Activated CD4-positive, alpha-beta T cell treated with anti-CD3 and anti-CD28 coated beads for 24 hours (primary cell): ENCODE measurements at regions not wholly inside any gene's neighbourhood (a gene's known extent, or its start where the extent isn't known, plus 50 kb on each side); places are given as distances from the start of the nearest gene placed in this dataset.

Experiments used
- DNase-seq, 2 donors: peaks; one replicate each; pipeline ENCODE4 v3.0.0-alpha.2; 2020; ENCODE audit warnings: low read depth in 2 of 2

DNA sequence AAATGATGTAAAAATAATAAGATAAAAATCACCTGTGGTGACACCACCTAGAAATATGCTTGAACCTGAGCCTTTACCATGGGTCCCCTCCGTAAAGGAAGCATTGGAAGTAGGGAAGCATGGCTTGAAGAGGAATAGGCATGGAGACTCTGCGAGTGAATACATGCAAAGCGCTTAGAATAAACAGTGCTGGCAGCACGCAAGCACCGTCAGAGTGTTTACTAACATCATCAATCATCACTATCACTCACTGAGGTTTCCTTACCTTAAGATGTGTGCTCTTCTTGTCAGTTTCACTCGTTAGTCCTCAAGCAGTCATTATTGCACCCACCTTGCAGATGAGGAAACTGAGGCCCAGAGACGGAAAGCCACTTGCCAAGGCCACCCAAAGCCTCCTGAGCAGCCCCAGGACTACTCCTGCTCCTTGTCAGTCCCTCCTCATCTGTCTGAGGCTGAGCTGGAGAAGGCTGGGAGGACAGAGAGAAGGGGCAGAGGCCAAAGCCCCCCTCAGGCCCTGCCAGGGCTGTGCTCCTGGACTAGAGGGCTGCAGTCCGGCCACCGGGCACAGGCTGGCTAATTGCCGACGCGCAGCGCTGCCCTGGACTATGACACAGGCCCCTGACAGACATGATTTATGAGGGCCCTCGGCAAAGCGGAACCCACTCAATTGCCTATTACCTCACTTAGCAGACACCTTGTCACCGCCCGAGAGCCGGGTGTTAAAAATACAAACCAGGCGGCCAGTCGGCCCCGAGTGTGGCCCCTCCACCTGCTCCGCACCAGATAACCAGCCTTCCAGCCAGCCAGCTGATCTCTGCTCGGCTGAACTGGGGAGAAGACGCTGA lies 168.9 kb downstream of the MN1 start:
- no peak for DNase-seq

DNA sequence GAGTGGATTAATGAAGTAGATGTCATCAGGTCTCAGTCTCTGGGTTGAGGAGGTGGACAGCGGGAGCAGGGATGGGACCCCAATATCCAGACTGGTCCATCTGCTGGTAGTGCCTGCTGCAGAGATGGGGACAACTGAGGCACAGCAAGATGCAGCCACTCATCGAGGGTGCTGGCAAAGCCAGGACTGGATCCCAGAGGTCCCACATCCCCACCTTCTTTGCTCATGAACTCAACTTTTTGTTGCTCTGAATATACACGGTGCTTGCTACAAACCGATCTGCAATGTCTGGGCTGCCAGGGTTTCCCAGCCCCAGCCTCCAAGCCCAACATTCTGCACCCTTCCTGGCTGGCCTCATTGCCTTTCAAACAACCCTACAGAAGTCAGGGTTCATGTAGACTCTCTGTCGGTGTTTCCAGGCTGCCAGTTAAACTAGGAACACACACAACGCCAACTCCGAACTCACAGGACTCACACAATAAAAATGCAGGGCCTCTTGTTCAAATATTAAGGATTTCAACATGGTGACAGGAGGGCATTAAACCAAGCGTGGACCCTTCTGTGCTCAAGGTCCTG lies 168.2 kb downstream of the MN1 start:
- no peak for DNase-seq

DNA sequence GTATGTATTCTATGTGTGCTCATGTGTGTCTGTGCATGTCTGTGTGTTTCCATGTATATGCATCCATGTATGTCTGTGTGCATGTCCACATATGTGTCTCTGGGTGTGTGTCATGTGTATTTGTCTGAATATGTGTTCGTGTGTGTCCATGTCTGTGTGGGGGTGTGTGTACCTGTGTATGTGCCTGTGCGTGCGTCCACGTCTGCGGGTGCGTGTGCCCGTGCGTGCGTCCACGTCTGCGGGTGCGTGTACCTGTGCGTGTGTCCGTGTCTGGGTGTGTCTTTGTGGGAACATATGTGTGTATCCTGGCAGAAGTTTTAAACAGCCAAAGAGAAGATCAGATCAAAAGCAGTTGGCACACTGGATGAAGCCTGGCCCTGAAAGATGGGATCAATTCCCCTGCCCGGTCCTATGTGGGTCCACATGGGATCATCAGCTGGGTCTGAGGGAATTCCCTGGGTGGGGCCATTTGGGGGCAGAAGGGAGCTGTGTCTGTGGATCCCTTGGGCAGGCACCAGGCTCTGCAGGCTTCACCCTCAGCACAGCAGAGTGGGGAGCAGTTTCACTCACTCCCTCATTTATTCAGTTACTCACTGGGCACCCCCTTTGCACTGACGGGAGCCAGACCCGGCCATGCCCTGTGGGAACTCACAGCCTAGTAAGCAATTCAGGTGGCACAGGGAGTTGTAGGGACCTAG lies 167.4 kb downstream of the MN1 start:
- DNase-seq: no peak

DNA sequence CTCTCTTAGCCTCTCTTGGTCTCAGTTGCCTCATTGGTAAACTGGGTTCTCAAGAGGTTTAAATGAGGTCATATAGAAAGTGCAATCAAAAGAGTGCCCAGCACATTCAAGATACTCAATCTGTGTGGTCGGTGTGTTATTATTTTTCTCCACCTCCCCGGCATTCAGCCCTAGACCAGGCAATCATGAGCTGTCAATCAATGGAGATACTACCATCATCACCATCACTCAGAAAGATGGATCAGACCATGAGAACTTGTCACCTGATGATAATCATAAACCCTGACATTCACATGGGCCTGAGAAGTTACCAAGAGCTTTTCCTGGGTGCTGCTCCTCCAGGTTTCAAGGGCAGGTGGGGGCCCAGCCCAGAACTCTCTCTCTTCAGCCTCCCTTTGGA lies 166.1 kb downstream of the MN1 start:
- DNase-seq: no peak

DNA sequence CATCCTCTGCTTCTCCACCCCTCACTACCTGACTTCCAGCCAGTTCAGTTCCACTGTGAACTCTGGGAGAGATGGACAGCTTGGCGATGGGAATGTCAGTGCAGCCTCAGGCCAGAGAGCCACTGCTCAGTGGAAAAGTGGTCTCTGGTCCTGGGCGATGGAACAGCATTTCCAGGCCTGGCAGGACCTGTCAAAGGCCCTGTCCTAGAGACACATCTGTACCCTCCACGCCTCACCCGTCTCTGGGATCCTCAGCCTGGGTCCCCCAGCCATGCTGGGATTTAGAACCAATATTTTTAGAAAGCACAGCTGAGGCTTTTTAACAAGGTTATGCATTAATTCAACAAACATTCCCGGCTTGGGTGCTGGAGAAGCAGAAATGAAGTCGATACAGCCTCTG lies 165.7 kb downstream of the MN1 start:
- DNase-seq: no peak

DNA sequence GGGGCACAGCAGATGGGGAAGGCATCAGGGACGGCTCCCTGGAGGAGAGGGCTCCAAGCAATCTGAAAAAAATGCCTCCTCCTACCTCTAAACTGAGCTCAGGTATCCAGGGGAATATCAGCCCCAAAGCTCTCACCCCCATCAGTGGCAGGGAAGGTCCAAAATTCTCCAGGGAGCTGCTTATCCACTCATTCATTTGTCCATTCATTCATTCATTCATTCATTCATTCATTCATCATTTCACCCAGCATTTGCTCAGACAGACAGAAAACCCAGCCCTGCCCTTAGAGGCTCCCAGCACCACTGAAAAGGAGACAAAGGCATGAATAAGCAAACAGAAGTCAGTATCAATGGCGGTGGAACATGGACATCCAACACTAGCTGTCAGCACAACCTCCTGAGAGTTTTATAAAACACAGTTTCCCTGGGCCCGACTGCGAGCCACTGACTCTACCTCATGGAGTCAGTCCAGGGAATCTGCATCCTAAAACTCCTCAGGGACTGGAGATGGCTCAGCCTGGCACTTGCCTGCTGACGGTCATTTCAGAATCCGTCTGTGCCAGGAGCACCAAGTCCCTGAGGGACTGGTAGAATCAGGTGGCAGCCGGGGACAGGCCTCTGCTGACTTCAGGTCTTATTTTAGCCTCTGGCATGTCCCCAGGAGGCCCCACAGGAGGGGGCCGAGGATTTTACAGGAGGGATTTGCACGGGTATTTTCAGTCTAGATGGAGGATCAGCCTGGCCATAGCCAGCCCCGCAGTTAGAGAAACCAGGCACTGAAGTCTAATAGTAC lies 164.6 kb downstream of the MN1 start:
- DNase-seq: no peak

DNA sequence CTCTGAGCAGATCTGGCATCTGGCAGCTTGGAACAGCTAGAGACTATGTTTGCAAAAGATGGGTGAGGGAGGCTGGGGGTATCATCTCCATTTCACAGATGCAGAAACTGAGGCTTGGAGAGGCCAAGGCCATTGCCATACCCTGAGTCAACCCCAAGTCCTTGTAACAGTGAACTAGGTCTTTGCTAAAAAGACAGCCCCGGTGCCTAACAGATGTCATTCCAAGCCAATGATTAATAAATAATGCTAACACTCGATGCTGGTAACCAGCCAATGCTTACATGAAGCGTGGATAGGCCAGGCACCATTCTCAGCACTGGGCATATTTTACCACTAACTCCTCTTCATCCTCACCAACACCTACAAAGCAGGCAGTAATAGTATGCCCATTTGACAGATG lies 164.0 kb downstream of the MN1 start:
- no peak for DNase-seq

DNA sequence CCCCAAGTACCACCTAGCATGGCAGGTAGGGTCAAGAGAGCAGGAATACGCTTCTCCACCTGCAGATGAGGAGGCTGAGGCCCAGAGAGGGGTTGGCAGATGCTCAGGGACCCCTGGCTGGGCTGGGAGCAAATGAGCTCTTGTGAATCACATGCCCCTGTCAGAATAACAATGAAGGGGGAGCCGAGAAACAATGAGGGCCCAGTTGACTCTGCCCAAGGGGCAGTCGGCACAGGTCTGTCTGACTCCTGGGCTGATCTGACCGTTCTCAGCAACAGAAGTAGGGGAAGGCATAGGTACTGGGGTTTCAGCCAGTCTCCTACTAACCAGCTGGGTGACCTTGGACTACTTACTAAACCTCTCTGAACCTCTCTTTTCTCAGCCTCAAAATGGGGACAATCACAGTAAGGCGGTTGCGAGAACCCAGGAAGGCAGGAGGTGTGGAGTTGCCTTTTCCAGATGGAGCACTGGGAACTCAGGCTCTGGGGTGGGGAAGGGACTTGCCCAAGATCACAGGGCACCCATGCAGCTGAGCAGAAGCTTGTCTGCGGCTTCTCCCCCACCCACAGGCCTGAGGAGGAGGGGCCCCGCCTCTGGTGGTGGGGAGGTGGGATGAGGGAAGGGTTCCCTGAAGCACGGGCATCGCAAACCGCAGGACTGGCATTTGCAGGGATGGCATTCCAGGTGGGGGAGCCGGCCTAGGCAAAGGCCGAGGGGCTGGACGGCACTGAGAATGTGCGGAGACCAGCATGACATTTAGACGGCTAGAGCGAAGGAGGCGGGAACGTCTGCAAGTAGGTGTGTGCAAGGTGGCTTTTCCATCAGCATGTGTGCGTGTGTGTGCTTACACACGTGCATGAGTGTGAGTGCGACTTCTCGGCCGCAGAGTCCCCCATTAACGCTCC lies 163.0 kb downstream of the MN1 start:
- DNase-seq: no peak

DNA sequence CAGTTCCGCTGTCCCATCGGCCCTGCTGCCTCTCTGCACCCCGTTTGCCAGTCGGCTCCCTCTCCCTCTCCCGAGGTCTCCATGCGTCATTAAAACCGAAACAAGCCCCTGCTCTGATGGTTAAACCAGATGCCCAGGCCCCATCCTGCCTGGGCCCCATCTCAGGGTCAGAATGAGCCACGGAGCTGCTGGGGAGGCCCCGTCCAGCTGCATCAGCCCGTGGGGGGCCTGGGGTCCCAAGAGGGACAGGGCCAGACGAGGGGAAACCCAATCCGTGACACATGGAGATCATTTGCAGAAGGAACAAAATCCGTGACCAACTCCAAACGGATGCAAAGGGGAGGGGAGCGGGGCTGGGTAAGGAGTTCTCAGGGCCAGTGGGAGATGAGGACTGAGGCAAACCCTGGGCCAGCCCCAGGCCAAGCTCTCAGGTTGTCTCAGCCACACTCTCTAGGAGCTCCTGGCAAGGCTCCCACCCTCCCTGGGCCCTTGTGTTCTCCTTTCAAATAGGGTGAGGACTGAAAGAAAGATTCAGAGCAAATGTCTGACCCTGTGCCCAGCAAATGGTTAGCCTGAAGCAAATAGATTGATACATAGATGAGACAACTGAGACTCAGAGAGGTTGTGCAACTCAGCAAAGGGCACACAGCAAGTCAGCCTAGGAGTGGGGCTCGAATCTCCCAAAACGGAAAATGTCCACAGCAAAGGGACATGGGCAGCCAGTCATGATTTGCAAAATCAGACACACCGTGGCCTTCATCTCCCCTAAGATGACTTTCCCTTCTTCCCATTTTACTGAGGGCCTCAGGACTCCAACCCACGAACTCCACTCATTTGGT lies 162.1 kb downstream of the MN1 start:
- no peak for DNase-seq

DNA sequence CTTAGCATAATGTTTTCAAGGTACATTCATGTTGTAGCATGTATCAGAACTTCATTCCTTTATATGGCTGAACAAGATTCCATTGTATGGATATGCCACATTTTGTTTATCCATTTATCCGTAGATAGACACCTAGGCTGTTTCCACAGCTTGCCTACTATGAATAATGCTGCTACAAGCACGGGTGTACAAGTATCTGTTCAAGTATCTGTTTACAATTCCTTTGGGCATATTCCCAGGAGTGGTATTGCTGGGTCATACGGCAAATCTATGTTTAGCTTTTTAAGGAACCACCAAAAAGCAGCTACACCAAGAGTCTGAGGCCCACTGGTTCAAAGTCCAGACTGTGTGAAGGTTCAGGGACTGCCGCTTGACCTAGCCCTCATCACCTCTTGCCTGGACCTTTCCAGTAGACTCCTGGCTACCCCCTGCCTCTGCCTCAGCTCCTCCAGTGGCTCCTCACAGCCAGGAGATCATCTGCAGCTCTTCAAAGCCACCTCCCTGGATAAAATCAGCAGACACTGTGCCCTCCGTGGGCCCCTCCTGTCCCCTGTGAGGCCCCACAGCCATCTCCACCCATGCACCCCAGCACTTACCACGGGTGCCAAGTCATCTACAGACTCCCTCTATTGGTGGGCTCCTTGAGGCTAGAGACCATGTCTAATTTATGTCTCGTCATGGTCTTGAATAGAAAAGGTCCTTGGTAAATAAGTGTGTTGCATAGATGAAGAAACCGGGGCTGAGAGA lies 160.3 kb downstream of the MN1 start:
- DNase-seq: no peak

DNA sequence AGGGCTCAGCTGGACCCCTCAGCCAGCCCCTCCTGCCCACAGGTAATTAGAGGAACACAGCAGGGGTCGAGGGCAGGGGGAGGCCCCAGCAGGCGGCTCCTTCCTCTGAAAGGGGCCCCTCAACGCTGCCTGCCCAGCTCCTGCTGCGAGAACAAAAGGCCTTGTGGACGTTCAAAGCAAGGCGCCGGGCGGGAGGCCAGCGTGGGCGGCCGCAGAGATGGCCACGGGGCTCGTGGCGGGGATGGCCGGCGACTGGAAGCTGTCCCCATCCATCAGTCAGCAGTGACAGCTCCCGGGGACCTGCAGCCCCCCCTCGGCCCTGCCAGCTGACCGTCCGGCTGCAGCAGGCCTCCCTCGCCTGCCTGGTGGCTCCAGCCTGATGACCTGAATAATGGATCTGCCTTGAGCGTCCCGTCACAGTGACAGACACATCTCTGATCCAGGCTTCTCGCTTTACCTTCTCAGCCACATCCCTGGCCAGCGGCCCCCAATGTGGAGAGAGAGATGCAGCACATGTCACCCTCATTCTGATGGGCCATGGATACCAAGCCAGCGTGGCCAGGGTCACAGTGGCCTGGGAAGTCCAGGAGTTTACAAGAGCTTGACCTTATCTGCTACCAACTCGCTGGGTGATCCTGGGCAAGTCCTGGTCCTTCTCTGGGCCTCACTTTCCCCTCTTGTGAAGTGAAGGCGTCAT lies 159.3 kb downstream of the MN1 start:
- DNase-seq: no peak

DNA sequence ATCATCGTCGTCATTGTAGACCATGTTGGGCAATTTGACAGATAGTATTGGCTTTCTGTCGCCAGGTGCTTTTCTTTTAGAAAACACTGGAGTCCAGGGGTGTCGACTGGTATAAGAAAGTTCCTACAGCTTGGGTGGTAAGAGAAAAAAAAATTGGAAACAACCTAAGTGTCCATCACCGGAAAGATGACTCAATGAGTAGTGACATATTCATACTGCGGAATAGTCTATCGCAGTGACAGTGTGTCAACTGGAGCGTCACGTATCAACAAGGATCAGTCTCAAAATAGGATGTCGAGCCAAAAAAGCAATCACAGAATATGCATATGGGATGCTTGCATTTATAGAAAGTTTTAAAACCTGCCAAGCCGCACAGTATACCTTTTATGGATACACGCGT lies 157.6 kb downstream of the MN1 start:
- DNase-seq: no peak

DNA sequence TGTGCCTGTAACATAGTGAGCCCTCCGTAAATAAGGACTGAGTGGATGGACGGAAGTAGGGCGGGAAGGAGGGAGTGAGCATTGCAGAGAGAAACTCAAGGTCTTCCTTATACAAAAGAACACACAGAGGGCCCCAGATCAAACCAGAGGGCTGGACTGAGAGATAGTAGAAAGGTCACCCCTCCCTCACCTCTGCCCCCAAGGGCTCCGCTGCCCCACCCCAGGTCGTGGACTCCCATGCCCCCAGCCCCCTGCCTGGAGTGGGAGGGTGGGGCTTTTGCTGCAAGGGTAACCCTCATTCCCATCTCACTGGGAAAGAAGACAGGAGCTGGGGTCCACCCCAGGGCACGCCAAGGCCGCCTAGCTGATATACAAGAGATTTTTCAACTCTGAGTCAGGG lies 157.0 kb downstream of the MN1 start:
- no peak for DNase-seq

DNA sequence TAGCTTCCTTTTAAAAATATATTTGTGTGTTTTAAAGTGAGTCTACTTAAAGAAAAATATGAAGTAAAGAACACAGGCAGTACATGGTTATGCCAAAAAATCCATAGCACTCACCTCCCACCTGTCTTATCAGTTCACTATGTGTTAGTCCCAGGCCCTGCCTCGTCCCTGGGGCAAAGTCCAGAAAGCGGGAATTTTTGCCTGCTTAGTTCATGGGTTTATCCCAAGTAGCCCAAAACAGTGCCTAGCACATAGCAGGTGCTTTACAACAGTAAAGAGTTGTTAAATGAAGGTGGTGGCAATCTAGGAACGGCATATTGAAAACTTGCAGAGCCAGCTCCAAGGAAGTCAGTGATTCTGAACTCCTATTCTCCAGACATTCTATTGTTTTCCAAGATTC lies 154.0 kb downstream of the MN1 start:
- DNase-seq: no peak

DNA sequence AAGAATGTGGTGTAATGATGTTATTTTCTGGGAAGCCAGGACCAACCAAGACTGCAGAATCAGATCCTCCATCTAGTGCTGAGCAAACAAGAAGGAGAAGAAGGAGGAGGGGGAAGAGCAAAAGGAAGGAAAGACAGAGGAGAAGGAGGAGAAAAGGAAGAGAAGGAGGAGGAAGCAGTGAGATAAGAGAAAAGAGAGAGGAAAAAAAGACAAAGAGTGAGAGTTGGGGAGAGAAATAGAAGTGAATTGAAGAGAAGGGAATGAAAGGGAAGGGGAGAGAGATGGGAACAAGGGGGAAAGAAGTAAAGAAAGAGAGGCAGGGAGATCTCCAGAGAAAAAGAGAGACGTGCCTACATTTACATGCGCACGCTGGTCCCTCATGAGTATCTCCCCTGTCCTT lies 153.5 kb downstream of the MN1 start:
- no peak for DNase-seq

DNA sequence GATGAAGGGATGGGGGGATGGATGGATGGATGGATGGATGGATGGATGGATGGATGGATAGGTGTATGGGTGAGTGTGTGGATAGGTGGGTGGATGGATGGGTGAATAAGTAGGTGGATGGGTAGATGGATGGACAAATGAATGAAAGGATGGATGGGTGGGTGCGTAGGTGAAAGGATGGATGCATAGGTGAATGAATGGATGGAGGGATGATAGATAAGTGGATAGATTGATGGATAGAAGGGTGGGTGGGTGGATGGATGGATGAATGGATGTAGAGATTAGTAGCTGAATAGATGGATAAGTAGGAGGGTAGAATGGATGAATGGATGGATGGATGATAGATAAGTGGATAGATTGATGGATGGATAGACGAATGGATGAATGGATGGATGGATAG lies 152.7 kb downstream of the MN1 start:
- DNase-seq: no peak

DNA sequence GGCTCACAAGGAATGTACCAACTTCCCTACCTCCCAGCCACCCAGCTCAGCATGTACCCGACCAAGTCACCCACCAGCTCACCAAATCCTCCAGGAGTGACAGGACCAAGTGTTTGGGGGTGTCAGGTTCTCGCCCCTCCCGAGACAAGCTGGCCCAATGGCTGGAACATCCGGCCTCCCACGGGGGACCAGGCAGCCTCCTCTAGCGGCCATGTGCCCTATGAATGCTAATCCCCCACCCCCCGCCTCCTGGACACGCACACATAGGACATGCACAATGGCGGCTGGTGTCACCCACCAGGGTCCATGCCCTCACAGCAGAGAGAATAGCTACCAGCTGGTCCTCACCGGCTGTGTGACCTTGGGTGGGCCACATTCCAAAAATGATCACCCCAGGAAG lies 151.0 kb downstream of the MN1 start:
- no peak for DNase-seq

DNA sequence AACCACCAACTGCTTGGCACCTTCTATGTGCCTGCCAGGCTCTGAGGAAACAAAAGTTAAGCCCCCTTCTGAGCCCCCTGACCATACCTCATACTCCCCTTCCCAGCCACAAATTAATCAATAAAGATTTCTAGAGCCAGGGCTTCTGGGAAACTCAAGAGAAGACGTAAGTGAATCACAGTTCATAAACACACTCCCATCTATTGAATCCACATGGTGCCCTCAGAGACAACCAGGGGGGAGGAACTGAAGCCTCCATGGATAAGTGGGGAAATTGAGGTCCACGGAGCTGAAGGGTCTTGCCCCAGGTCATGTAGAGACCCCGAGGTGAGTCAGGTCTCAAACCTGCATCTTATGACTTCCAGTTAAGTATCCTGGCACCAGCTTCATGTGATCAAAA lies 150.6 kb downstream of the MN1 start:
- no peak for DNase-seq

DNA sequence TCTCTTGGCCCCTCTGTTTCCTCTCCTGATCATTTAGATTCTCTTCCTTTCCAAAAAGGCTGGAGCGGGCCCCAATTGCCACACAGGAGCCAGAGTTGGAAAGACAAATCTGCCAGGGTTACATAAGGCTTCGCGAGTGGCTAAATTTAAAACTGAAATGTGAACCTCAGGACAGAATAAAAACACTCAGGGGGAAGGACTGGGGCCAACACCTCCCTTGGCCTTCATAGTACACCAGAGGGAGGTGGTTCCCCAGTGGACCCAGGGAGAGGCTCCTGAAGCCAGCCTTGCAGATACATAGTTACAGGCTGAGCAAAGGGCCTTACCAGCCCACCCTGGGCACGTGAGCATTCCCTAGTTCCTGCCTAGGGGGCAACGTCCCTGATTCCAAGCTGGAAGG lies 150.1 kb downstream of the MN1 start:
- no peak for DNase-seq
